ENCODE measurements at regions not wholly inside any gene's neighbourhood (a gene's known extent, or its start where the extent isn't known, plus 50 kb on each side); places are given as distances from the start of the nearest gene placed in this dataset.

DNA sequence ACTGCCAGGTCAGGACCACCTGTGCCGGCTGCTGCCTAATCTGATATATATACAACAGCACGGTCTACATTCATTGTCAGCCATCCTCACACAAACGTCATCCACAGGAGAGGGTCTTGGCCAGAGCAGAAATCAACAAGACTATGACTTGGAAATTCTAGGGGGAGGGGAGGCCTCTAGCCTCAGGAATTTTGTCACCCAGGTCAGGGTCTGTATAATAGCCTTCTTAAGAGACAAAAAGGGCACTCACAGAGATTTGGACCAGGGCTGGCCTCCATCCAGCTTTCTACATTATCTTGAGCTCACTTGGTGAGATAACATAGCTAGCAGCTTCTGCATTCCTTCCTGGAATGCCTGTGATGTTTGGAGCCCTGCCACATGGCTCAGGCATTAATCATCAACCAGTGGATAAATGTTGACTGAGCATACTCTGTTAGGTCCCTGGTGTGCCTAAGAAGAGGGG lies 50.4 kb upstream of the CTIF start:
- no peak for DNase-seq

DNA sequence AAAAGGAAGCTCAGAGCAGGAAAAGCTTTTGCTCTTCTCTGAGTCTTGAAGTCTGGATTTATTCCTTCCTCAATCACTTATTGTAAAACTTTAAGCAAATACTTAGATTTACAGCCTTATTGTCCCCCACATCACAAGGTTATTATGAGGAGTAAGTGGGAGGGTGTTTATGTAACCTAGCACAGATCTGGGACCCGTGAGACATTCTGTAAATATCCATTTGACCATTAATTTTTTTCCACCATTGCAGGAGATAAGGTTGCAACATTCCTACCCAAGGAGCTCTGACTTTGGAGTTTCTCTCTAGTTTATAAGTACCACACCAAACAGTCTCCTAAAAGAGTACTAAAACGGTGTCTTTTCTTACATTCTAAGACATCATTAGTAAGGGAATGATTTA lies 52.1 kb upstream of the CTIF start:
- DNase-seq = no peak

GRCh38 chr18:48485828-48486405 lies 52.9 kb upstream of the CTIF start:
- DNase-seq = no peak

DNA sequence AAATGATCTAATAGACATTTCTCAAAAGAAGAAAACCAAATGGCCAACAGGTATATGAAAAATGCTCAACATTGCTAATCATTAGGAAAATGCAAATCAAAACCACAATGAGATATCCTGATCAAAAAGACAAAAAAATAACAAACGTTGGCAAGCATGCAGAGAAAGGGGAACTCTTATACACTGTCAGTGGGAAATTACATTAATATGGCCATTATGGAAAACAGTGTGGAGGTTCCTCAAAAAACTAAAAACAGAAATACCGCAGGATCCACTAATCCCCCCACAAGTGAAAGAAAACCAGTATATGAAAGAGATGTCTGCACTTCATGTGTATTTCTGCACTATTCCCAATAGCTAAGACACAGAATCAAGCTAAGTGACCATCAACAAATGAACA lies 57.7 kb upstream of the CTIF start:
- DNase-seq = no peak

DNA sequence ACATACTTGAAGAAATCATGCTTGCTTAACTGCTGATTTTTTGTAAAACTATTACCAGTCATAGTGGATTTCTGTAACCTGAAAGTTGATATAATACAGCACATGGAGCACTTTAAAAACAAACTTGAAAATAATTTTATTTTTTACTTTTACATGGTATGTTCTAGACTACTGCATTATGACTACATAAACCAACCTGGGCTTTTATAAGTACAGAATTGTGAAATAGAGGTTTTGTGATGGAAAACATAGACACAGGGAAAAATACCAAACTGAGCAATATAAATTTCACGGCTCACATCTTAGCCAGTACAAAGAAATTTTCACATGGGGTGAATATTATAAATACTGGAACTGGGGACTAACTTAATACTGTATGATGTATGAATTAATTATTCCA lies 59.3 kb upstream of the CTIF start:
- no peak for DNase-seq

DNA sequence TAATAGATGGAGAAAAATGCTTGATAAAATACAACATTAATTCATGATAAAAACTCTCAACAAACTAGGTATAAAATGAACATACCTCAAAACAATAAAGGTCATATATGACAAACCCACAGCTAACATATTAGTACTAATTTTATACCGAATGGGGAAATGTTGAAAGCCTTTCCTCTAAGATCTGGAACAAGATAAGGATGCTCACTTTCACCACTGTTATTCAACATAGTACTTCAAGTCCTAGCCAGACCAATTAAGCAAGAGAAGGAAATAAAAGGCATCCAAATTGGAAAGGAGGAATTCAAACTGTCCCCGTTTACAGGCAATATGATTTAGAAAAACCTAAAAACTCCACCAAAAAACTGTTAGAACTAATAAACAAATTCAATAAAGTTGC lies 61.5 kb upstream of the CTIF start:
- no peak for DNase-seq

DNA sequence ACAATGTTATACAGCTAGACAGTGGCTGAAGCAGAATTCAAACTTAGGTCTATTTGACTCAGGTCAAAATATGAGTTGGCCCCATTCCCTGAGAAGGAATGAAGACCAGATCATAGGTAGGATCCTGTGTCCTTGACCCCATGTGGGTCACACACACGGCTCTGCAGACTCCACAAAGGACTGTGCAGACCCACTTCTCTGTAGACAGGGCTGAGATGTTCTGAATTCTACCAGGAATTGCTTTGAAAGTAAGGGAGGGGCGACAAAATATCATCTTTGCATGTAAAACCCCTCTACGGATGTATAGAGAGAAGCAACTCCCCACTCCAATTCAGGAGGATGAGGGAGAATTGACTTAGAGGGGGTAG lies 62.3 kb upstream of the CTIF start:
- DNase-seq = no peak

- DNase-seq = peak; percentile 79
These were observed 62.9 kb upstream of the CTIF start for GRCh38 chr18:48475635-48476549.

DNA sequence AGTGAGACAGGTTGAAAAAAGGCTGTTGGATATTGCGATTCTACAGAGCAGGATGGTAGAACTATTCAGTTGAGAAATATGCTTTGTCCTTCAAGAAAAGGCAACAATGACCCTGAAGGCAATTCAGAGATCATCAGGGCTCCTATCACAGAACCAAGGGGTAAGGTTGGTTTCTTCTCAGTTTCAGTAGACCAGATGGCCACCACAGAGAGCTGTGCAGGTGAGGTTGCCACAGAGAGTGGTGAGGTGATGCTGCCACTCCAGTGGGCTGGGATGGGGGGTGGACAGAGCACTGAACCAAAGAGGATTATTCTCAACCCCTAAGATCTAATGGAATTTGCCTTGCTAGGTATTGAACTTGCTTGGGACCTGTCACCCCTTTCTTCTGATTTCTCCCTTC lies 64.6 kb upstream of the ZBTB7C start:
- no peak for DNase-seq

- DNase-seq = no peak
These were observed 63.4 kb upstream of the ZBTB7C start for GRCh38 chr18:48472610-48473009.

DNA sequence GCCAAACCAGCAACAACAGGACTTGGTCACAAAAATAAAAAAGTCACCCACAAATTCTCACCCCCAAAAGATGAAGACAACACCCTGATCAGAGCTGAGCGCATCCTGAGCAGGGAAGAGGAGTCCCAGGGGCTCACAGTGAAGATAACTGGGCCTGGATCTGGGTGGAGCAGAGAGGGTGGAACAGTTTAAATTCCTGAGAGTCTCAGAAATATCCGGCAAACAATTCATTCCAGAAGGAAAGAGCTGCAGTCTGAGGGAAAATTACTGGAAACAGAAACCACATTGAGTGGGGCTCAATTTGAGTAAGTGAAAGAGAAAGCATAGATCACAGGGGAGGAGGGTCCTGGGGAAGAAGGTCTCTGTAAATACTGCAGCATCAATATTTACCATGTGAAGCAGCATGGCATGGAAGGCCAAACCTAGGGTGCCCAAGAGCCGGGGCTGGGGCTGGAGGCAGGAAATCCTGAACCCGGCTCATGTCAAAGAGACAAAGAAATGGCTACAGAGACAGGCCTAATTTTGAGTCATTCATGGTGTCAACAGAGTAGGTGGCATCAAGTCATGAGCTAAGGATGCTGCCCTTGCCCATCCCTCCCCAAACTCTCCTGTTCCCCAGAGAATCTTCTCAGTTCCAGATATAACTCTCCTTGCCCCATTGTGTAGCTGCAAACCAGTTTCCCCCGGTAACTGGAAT lies 61.4 kb upstream of the ZBTB7C start:
- no peak for DNase-seq

DNA sequence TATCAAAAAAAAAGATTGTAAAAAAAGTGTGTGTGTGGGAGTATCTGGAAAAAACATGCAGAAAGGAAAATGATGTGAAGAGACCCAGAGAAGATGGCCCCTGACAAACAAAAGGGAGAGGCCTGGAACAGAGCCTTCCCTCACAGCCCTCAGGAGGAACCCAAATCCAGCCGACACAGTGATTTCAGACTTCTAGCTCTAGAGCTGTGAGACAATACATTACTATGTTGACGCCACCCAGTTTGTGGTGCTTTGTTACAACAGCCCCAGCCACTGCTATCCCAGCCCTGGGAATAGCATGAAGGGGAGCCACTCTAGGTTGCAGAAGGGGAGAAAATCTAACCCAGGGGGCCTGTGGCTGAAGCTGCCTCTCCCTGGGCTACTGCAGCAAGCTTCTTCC lies 59.0 kb upstream of the ZBTB7C start:
- DNase-seq = no peak

DNA sequence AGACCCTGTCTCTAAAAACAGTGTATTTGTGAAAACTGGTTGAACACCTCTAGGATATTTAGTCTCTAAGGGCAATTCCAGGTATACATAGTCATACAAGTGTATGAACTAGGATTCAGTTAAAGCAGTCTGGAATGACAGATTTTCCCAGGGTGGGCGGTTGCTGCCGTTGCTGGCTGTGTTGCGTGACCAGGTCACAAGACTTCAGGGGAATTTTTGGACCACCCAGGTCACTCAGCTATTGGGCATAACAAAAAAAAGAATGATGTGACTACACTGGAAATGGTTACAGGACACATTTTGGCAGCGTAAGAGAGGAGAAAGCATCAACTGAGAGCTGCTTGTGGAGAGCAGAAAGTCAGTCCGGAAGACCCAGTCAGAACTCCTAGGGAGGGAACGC lies 58.0 kb upstream of the ZBTB7C start:
- DNase-seq = no peak

DNA sequence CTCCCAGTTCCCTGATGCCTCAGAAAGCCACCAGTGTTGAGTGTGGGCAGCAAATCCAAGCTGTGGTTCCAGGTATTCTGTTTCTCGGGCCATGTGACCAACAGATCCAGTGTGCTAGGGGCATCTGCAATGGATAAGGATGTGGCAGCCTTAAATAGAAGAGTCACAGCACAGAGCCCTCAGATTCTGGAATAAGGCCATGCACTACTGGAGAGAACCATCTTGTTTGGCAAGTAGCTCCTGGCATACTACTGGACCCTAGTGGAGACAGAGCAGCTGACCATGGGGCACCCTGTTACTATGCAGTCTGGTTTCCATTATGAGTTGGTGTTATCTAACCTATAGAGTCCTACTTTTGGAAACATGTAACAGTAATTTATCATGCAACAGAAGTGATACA lies 53.3 kb upstream of the ZBTB7C start:
- no peak for DNase-seq

- no peak for DNase-seq
These were observed 51.9 kb upstream of the ZBTB7C start for GRCh38 chr18:48460929-48461583.

DNA sequence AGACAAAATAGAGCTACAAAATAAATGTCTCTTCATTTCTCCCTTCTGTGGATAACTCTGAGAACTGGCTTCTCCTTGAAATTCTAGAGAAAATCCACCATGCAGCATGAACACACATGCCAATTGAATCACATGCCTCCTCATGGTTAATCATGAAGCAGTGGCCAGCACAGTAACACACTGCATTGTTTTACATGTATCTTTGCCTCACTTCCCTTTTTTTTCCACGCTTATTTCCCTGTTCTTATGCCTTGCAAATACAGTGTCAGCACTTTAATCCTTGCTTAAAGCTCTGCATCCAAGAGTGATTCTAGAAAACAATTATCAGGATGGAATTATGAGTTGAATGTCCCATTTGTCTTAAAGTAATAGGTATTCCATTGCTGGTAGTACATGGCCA lies 50.3 kb upstream of the ZBTB7C start:
- DNase-seq = no peak

GRCh38 chr18:48459016-48459415 lies 49.8 kb upstream of the ZBTB7C start:
- no peak for DNase-seq

Measured in NCI-H2227 treated with DMSO at 0.1 percent for 48 hours (cell line).